Progenitor cell of endocrine pancreas (in vitro differentiated cells): ENCODE measurements at regions not wholly inside any gene's neighbourhood (a gene's known extent, or its start where the extent isn't known, plus 50 kb on each side); places are given as distances from the start of the nearest gene placed in this dataset.

Source experiments
- DNase-seq: peaks from one replicate; pipeline ENCODE4 v3.0.0; 2021; ENCODE audit warnings: low spot score; ENCODE audit not compliant: unreplicated experiment
- H3K27ac Mint-ChIP-seq: 2 replicates; pipeline ENCODE4 v1.8.0; 2021; ENCODE audit warnings: mild to moderate bottlenecking, moderate library complexity, mixed read lengths
- H3K27me3 Mint-ChIP-seq: 2 replicates; pipeline ENCODE4 v1.8.0; 2021; ENCODE audit warnings: mixed read lengths
- H3K36me3 Mint-ChIP-seq: 2 replicates; pipeline ENCODE4 v1.8.0; 2022; ENCODE audit warnings: mixed read lengths; ENCODE audit not compliant: insufficient read depth
- H3K4me1 Mint-ChIP-seq: 2 replicates; pipeline ENCODE4 v1.8.0; 2021; ENCODE audit warnings: low read depth, mixed read lengths
- H3K4me3 Mint-ChIP-seq: 2 replicates; pipeline ENCODE4 v1.8.0; 2021; ENCODE audit warnings: low read depth, mild to moderate bottlenecking, moderate library complexity, mixed read lengths
- H3K9me3 Mint-ChIP-seq: 2 replicates; pipeline ENCODE4 v1.8.0; 2021; ENCODE audit warnings: low read depth, mixed read lengths
- CTCF ChIP-seq: fragments of 200-600 bp; sonication (generic); IDR thresholded peaks from one replicate; pipeline ENCODE4 v1.5.0; 2021; ENCODE audit warnings: antibody characterized with exemption, mild to moderate bottlenecking; ENCODE audit not compliant: unreplicated experiment

DNA sequence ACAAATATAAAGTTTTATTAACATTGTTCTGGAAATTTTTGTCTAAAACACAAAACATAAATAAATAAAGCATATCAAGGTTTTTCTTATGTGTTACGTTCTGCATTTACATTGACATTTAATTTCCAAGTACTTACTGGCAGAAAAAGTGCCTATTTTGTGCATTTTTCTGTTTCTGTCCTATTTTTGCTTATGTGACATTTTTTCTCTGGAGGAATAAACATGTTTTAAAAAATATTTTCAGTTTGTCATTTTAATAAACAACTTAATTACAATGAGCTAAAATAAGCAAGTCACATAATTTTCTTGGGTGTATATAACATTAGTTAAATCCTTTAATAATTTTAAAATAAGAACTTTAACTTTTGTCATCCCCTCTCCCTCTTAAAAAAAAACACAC lies 94.4 kb upstream of the HS3ST5 start:
- Mint-ChIP-seq H3K27ac (no peak overlapping the region), H3K9me3 (no peaks in the 10 kb centered on the region), H3K4me3 (no peak overlapping the region), H3K36me3 (no peaks in the 10 kb centered on the region), H3K4me1 (peaks cover 5% of the 10 kb centered on the region), H3K27me3 (no peaks in the 10 kb centered on the region)
- DNase-seq, result no peak
- no peak for TF ChIP-seq CTCF

DNA sequence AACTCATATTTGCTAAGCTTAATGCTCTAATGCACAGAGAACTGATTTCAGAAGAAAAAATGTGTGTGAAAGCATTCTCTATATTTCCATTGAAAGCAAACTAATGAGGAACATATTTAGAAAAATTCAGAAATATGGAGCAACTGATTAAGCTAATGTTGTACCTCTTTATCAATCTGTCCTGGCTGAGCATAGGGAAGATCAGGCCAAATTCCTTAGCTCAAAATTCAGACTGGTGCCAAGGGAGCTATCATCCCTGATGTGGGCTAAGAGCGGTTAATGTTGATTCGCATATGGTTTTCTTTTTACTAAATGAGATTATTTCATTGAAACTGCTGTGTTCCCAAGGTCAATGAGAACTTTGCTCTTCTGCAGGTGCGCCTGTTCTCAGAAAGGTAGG lies 93.9 kb upstream of the HS3ST5 start:
- no peaks in the 10 kb centered on the region for H3K9me3 Mint-ChIP-seq
- TF ChIP-seq CTCF, result no peak
- no peak for DNase-seq
- H3K27me3 Mint-ChIP-seq, result no peaks in the 10 kb centered on the region
- peaks cover 5% of the 10 kb centered on the region for H3K4me1 Mint-ChIP-seq
- H3K4me3 Mint-ChIP-seq, result no peak overlapping the region
- H3K27ac Mint-ChIP-seq, result no peak overlapping the region
- no peaks in the 10 kb centered on the region for H3K36me3 Mint-ChIP-seq

GRCh38 chr6:114435985-114436384 lies 93.2 kb upstream of the HS3ST5 start:
- Mint-ChIP-seq H3K4me3 (no peak overlapping the region), H3K36me3 (no peaks in the 10 kb centered on the region), H3K4me1 (peaks cover 2% of the 10 kb centered on the region), H3K9me3 (no peaks in the 10 kb centered on the region), H3K27me3 (no peaks in the 10 kb centered on the region), H3K27ac (no peak overlapping the region)
- DNase-seq, result no peak
- no peak for TF ChIP-seq CTCF

DNA sequence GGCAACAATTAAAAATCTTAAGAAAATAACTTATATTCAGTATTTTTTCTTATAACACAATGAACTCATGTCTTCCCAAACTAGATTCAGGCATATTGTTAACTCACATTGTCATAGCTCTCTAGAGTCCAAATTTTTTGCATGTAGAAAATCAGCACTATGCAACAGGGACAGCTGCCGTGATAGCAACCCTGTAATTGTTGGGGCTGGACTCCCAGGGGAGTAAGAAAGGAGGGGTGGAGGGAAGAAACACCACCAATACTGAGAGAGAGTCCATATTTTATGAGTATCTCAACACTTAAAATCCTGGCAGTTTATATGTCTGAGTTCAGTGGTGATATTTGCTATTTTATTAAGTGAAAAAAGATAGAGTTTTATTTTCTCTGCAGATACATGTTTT lies 89.6 kb upstream of the HS3ST5 start:
- no peak for DNase-seq
- H3K27me3 Mint-ChIP-seq, result peaks cover 12% of the 10 kb centered on the region

DNA sequence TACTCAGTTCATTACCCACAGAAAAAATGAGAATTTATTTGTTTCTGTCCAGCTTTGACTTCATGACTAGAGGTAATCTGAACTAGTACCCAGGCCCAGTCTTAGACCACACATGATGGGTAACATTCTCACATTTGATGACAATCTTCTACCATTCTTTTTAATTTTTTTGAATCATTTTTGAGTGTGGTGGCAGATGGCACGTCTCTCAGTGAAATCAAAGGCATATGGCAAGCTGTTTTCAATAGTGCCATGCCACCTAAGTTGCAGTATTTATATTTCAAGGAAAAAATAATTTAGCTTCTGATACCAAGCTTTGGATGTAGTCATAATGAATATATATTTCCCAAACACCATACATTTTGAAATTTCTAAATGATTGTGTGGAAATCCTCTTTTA lies 88.8 kb upstream of the HS3ST5 start:
- TF ChIP-seq CTCF, result no peak
- Mint-ChIP-seq H3K27me3 (peaks cover 20% of the 10 kb centered on the region), H3K4me3 (no peak overlapping the region), H3K36me3 (no peaks in the 10 kb centered on the region), H3K27ac (no peak overlapping the region), H3K4me1 (no peaks in the 10 kb centered on the region), H3K9me3 (no peaks in the 10 kb centered on the region)
- DNase-seq, result no peak

More for the DNA sequence above, 89.6 kb upstream of the HS3ST5 start:
- no peak for TF ChIP-seq CTCF
- no peak overlapping the region for H3K27ac Mint-ChIP-seq
- no peaks in the 10 kb centered on the region for H3K4me1 Mint-ChIP-seq
- H3K4me3 Mint-ChIP-seq, result no peak overlapping the region
- H3K9me3 Mint-ChIP-seq, result no peaks in the 10 kb centered on the region
- H3K36me3 Mint-ChIP-seq, result no peaks in the 10 kb centered on the region
